Stimulated activated CD8-positive, alpha-beta memory T cell treated with anti-CD3 and anti-CD28 coated beads, Interleukin-2, amount 100 ng/mL, for 48 hours (primary cell): ENCODE measurements at regions not wholly inside any gene's neighbourhood (a gene's known extent, or its start where the extent isn't known, plus 50 kb on each side); places are given as distances from the start of the nearest gene placed in this dataset.
"Not testable (repeated sequence)": the region's sequence is repeated elsewhere in the genome, so short reads cannot be mapped to it uniquely, and the experiment has no call there.

Experiments
- DNase-seq, 2 donors: peaks; one replicate each; pipeline ENCODE4 v3.0.0-alpha.2; 2020; ENCODE audit warnings: low read depth in 2 of 2

GRCh38 chr4:77445823-77446222, 159.8 kb upstream of the CXCL13 start:
- no peak for DNase-seq

- DNase-seq, result no peak
These were observed 159.0 kb upstream of the CXCL13 start for GRCh38 chr4:77446601-77447000.

- no peak for DNase-seq
These were observed 156.4 kb upstream of the CXCL13 start for GRCh38 chr4:77449171-77449570.

GRCh38 chr4:77450006-77450405, 155.6 kb upstream of the CXCL13 start:
- no peak for DNase-seq

- no peak for DNase-seq
These were observed 154.1 kb upstream of the CXCL13 start for GRCh38 chr4:77451530-77451929.

GRCh38 chr4:77452117-77452516, 153.5 kb upstream of the CXCL13 start:
- not testable (repeated sequence) for DNase-seq

- DNase-seq, result no peak
These were observed 151.7 kb upstream of the CXCL13 start for GRCh38 chr4:77453911-77454310.

GRCh38 chr4:77454858-77455257, 150.8 kb upstream of the CXCL13 start:
- no peak for DNase-seq

GRCh38 chr4:77464100-77464499, 141.5 kb upstream of the CXCL13 start:
- not testable (repeated sequence) for DNase-seq

GRCh38 chr4:77465271-77465670, 140.3 kb upstream of the CXCL13 start:
- DNase-seq, result peak; percentile 17 to 23

- DNase-seq, result no peak
These were observed 139.2 kb upstream of the CXCL13 start for GRCh38 chr4:77466430-77466829.

GRCh38 chr4:77471821-77472495, 133.7 kb upstream of the CXCL13 start:
- DNase-seq, result no peak

- no peak for DNase-seq
These were observed 132.1 kb upstream of the CXCL13 start for GRCh38 chr4:77473509-77473908.

GRCh38 chr4:77481856-77482255, 123.8 kb upstream of the CXCL13 start:
- no peak for DNase-seq

- no peak for DNase-seq
These were observed 116.7 kb upstream of the CXCL13 start for GRCh38 chr4:77488882-77489281.

GRCh38 chr4:77493120-77493752, 112.4 kb upstream of the CXCL13 start:
- DNase-seq, result no peak

- no peak for DNase-seq
These were observed 111.6 kb upstream of the CXCL13 start for GRCh38 chr4:77493829-77494551.

GRCh38 chr4:77496457-77496856, 109.2 kb upstream of the CXCL13 start:
- DNase-seq, result no peak

GRCh38 chr4:77500801-77501200, 104.8 kb upstream of the CXCL13 start:
- DNase-seq, result no peak

- no peak for DNase-seq
These were observed 104.4 kb upstream of the CXCL13 start for GRCh38 chr4:77501240-77501639.

GRCh38 chr4:77501851-77502250, 103.8 kb upstream of the CXCL13 start:
- no peak for DNase-seq

- no peak for DNase-seq
These were observed 101.2 kb upstream of the CXCL13 start for GRCh38 chr4:77504407-77504806.
